Upper lobe of right lung (tissue), 1 donor: ENCODE measurements at regions not wholly inside any gene's neighbourhood (a gene's known extent, or its start where the extent isn't known, plus 50 kb on each side); places are given as distances from the start of the nearest gene placed in this dataset.
A peak's percentile ranks its signal among the peaks of the same experiment; 100 is the strongest.

Experiments used
- ATAC-seq: fragments of 200-7000 bp; cut with Tn5 transposase; one replicate; pipeline ENCODE4 v1.9.1; 2020; ENCODE audit warnings: mild to moderate bottlenecking, moderate library complexity
- DNase-seq: peaks from one replicate; pipeline ENCODE4 v3.0.0-alpha.2; 2020
- H3K27ac ChIP-seq: fragments of 200-600 bp; one replicate; pipeline ENCODE4 v1.8.0; 2022
- H3K27me3 ChIP-seq: fragments of 200-600 bp; one replicate; pipeline ENCODE4 v1.8.0; 2022; ENCODE audit warnings: mild to moderate bottlenecking
- H3K36me3 ChIP-seq: fragments of 200-600 bp; one replicate; pipeline ENCODE4 v1.8.0; 2022
- H3K4me1 ChIP-seq: fragments of 200-600 bp; one replicate; pipeline ENCODE4 v1.8.0; 2022
- H3K4me3 ChIP-seq: fragments of 200-600 bp; one replicate; pipeline ENCODE4 v1.8.0; 2022; ENCODE audit warnings: mild to moderate bottlenecking
- H3K9me3 ChIP-seq: fragments of 200-600 bp; one replicate; pipeline ENCODE4 v1.8.0; 2022
- intact Hi-C: fragments of 100-400 bp; cut with DNase I; formaldehyde crosslinking; loops from one replicate; pipeline ENCODE4 v1.11.0; 2022
- TF ChIP-seq, protein P1 (sequence below): fragments of 200-600 bp; IDR thresholded peaks from one replicate; pipeline ENCODE4 v1.8.0; 2022; ENCODE audit warnings: antibody characterized with exemption
- donor health status: DM: no; HTN: yes; CAD: no; lungs with severe emphysema.

DNA sequence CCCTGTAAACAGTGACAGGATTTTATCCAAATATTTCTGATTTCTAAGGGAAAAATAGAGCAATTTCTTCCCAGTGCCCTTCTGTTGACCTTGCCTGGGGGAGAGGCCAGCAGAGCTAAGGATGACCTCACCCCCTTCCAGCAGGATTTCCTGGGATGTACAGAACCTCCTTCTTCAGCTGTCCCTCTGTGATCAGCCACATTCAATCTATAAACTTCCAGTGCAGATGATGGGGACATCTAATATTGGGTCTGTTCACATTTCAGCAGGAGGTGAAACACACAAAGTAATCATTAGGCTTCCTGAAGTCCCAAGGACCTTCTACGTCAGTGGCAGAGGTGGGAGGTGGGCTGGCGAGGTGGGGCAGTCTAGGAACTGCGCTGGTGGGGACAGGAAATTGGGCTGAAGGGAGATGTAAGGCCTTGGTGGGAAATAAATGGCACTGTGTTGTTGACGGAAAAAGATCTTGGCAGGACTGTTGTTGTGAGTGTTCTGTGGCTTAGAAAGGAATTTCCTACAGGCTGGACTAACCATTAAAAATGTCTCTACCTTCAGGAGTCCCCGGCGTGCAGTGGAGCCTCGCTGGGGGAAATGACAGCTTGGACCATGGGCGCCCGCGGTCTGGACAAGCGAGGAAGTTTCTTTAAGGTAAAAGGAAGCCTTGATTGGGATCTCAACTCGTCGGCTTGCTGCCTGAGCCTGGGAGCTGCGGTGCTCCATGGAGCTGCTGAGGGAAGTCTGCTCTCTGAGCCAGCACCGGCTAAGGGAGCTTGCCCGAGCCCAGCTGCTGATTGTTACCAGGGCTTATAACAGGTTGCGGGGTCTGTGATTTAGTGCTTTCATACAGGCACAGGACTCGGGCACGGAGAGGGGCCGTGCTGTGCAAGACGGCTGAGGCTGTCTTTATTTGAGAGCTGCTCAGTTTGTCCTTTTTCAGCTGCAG lies 127.9 kb upstream of the NAA20 start:
- H3K9me3 ChIP-seq: no peaks in the 10 kb centered on the region
- no peaks in the 10 kb centered on the region for H3K27me3 ChIP-seq
- H3K36me3 ChIP-seq: no peaks in the 10 kb centered on the region
- peak; percentile 50 for ATAC-seq
- peak overlapping the region; percentile 82 for H3K27ac ChIP-seq
- DNase-seq: no peak
- peaks cover 52% of the 10 kb centered on the region for H3K4me1 ChIP-seq
- TF ChIP-seq, protein P1, sequence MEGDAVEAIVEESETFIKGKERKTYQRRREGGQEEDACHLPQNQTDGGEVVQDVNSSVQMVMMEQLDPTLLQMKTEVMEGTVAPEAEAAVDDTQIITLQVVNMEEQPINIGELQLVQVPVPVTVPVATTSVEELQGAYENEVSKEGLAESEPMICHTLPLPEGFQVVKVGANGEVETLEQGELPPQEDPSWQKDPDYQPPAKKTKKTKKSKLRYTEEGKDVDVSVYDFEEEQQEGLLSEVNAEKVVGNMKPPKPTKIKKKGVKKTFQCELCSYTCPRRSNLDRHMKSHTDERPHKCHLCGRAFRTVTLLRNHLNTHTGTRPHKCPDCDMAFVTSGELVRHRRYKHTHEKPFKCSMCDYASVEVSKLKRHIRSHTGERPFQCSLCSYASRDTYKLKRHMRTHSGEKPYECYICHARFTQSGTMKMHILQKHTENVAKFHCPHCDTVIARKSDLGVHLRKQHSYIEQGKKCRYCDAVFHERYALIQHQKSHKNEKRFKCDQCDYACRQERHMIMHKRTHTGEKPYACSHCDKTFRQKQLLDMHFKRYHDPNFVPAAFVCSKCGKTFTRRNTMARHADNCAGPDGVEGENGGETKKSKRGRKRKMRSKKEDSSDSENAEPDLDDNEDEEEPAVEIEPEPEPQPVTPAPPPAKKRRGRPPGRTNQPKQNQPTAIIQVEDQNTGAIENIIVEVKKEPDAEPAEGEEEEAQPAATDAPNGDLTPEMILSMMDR: no peak
- H3K4me3 ChIP-seq: peak overlapping the region; percentile 43
- intact Hi-C loops: no loop called here

DNA sequence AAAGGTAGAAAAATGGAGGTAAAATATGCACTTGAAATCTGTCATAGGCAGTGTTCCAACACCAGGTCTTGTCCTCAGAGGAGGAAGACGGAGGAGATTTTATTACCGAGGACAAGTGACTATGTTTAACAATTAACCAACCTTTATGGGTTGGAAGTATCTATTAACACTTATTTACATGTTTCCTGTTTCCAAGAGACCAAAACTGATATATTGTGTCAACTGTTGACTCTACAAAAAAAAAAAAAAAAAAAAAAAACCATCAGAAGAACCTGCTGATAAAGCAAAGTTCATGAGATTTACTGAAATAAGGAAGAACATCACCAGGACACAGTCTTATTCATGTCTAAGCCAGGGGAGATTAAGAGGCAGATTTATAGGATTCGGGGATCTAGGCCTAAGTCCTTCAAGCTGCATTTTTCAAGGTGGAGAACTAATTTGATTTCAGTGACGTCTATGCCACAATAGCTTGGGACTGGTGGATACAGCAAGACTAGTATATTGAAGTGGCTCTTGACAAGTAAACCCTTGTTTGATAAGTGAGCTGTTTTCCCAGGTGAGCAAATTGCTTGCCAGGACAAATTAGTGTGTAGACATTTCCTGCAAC lies 126.6 kb upstream of the NAA20 start:
- DNase-seq: no peak
- Histone ChIP-seq H3K4me3 (peak overlapping the region; percentile 43), H3K27ac (peak overlapping the region; percentile 82), H3K36me3 (no peaks in the 10 kb centered on the region), H3K9me3 (no peaks in the 10 kb centered on the region), H3K4me1 (peaks cover 43% of the 10 kb centered on the region), H3K27me3 (no peaks in the 10 kb centered on the region)
- TF ChIP-seq, protein P1: no peak
- intact Hi-C loops: no loop called here
- ATAC-seq: peak; percentile 17

DNA sequence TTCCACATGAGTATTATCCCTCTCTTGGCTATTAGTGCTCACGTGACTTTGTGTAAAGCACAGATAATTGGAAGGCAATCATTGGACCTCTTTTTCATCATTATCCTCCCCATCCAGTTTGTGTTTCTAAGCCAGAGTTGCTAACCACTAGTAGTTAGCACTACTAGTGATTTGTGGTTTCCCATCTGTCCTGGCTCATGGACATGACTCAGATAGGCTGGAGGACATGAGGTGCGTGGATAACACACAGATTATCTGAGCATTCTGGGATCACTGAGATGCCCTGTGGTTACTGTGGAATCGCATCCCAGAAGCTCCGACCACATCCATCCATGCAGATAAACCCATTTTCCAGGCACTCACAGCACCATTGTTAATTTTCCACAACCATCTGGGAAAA lies 123.8 kb upstream of the NAA20 start:
- ATAC-seq: no peak

DNA sequence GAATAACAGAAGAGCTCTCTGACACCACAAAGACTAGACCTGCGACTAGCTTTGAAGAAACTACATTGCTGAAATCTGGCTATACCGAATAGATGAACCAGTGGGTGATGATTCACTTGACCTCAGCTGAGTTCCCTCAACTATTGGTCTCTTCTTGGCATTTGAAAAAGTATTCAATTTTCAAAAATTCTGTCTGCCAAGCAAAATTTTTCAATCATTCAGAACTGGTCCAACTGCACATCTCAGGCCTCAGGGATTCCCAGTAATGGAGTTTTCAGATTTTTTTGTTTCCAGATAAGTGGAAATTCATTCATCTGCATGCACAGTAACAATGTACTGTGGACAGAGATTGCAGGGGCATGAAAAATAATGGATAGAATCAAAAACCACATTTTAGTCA lies 121.4 kb upstream of the NAA20 start:
- Histone ChIP-seq H3K27ac (no peak overlapping the region), H3K4me1 (peaks cover 5% of the 10 kb centered on the region), H3K9me3 (no peaks in the 10 kb centered on the region), H3K4me3 (no peak overlapping the region), H3K36me3 (no peaks in the 10 kb centered on the region), H3K27me3 (no peaks in the 10 kb centered on the region)
- ATAC-seq: no peak
- DNase-seq: no peak
- TF ChIP-seq, protein P1: no peak
- intact Hi-C loops: no loop called here

More for the DNA sequence above, 123.8 kb upstream of the NAA20 start:
- TF ChIP-seq, protein P1: no peak
- intact Hi-C loops: no loop called here
- DNase-seq: no peak
- no peaks in the 10 kb centered on the region for H3K27me3 ChIP-seq
- no peaks in the 10 kb centered on the region for H3K9me3 ChIP-seq
- no peaks in the 10 kb centered on the region for H3K36me3 ChIP-seq
- no peak overlapping the region for H3K4me3 ChIP-seq
- peaks cover 22% of the 10 kb centered on the region for H3K4me1 ChIP-seq
- no peak overlapping the region for H3K27ac ChIP-seq

DNA sequence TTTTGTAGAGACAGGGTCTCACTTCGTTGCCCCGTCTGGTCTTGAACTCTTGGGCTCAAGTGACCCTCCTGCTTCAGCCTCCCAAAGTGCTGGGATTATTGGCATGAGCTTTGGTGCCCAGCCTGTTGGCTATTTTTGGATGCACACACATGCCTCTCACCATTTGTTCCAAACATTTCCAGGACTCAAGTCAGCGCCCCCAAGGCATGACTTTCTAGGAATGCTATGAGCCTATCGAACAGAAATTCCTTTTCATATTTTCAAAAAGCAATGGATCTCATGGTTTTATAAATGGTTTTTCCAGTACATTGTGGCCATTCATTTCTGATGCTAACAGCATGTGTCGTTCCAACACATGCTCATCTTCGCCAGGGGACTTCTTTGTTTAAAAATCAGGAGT lies 119.3 kb upstream of the NAA20 start:
- Histone ChIP-seq H3K4me1 (peaks cover 1% of the 10 kb centered on the region), H3K4me3 (no peak overlapping the region), H3K27me3 (no peaks in the 10 kb centered on the region), H3K27ac (no peak overlapping the region), H3K9me3 (no peaks in the 10 kb centered on the region), H3K36me3 (no peaks in the 10 kb centered on the region)
- TF ChIP-seq, protein P1: no peak
- DNase-seq (no peak), ATAC-seq (no peak)
- intact Hi-C loops: no loop called here
